Naive B cell (primary cell): ENCODE measurements at regions not wholly inside any gene's neighbourhood (a gene's known extent, or its start where the extent isn't known, plus 50 kb on each side); places are given as distances from the start of the nearest gene placed in this dataset.
"Not testable (repeated sequence)": the region's sequence is repeated elsewhere in the genome, so short reads cannot be mapped to it uniquely, and the experiment has no call there.

ENCODE experiments used
- ATAC-seq, 2 donors: fragments of 150-1000 bp; cut with Tn5 transposase; 2 replicates each; pipeline ENCODE4 v1.10.0; 2021; ENCODE audit warnings: low read depth in 2 of 2, mild to moderate bottlenecking in 2 of 2, moderate library complexity in 2 of 2
- DNase-seq: peaks from one replicate; pipeline ENCODE4 v3.0.0; 2022
- H3K27ac Mint-ChIP-seq, 6 donors: one replicate each; pipeline ENCODE4 v1.8.0; 2020 to 2022; ENCODE audit warnings: mild to moderate bottlenecking in 6 of 6, mixed read lengths in 6 of 6, moderate library complexity in 5 of 6, inconsistent platforms in 2 of 6
- H3K27me3 Mint-ChIP-seq, 3 donors: one replicate each; pipeline ENCODE4 v1.8.0; 2021 to 2022; ENCODE audit warnings: mixed read lengths in 3 of 3, mild to moderate bottlenecking in 1 of 3
- H3K36me3 Mint-ChIP-seq, 2 donors: one replicate each; pipeline ENCODE4 v1.8.0; 2020 to 2022; ENCODE audit warnings: mixed read lengths in 2 of 2, inconsistent platforms in 1 of 2, mild to moderate bottlenecking in 1 of 2
- H3K4me1 Mint-ChIP-seq, 3 donors: one replicate each; pipeline ENCODE4 v1.8.0; 2020 to 2022; ENCODE audit warnings: mixed read lengths in 3 of 3, inconsistent platforms in 1 of 3, mild to moderate bottlenecking in 1 of 3, moderate library complexity in 1 of 3
- H3K4me3 Mint-ChIP-seq, 8 donors: one replicate each; pipeline ENCODE4 v1.8.0; 2020 to 2022; ENCODE audit warnings: mild to moderate bottlenecking in 8 of 8, mixed read lengths in 8 of 8, moderate library complexity in 8 of 8, inconsistent platforms in 2 of 8
- H3K9me3 Mint-ChIP-seq, 7 donors: one replicate each; pipeline ENCODE4 v1.8.0; 2020 to 2022; ENCODE audit warnings: mixed read lengths in 7 of 7, mild to moderate bottlenecking in 5 of 7, inconsistent platforms in 2 of 7, moderate library complexity in 1 of 7

GRCh38 chr1:29557066-29557465 is 320.7 kb downstream of the PTPRU start:
- no peaks in the 10 kb centered on the region for H3K4me1 Mint-ChIP-seq
- no peak overlapping the region for H3K4me3 Mint-ChIP-seq
- peaks cover 0 to 4% (median 0%) of the 10 kb centered on the region in 3 donors for H3K27me3 Mint-ChIP-seq
- ATAC-seq (no peak), DNase-seq (no peak)
- H3K27ac Mint-ChIP-seq = no peak overlapping the region
- H3K9me3 Mint-ChIP-seq = peaks cover 0 to 3% (median 0%) of the 10 kb centered on the region in 7 donors
- no peaks in the 10 kb centered on the region for H3K36me3 Mint-ChIP-seq

GRCh38 chr1:29556657-29557056 is 320.3 kb downstream of the PTPRU start:
- ATAC-seq (no peak), DNase-seq (no peak)
- peaks cover 0 to 4% (median 0%) of the 10 kb centered on the region in 3 donors for H3K27me3 Mint-ChIP-seq
- H3K36me3 Mint-ChIP-seq = no peaks in the 10 kb centered on the region
- peak overlapping the region in 1 of 6 donors; percentile 33 for H3K27ac Mint-ChIP-seq
- H3K4me1 Mint-ChIP-seq = no peaks in the 10 kb centered on the region
- H3K4me3 Mint-ChIP-seq = no peak overlapping the region
- H3K9me3 Mint-ChIP-seq = peaks cover 0 to 3% (median 0%) of the 10 kb centered on the region in 7 donors

- H3K27ac Mint-ChIP-seq = no peak overlapping the region
- no peak overlapping the region for H3K4me3 Mint-ChIP-seq
- DNase-seq (no peak), ATAC-seq (no peak)
- H3K36me3 Mint-ChIP-seq = no peaks in the 10 kb centered on the region
- peaks cover 0 to 1% (median 0%) of the 10 kb centered on the region in 7 donors for H3K9me3 Mint-ChIP-seq
- peaks cover 0 to 3% (median 0%) of the 10 kb centered on the region in 3 donors for H3K27me3 Mint-ChIP-seq
- no peaks in the 10 kb centered on the region for H3K4me1 Mint-ChIP-seq
These were observed 318.8 kb downstream of the PTPRU start for GRCh38 chr1:29555043-29555620.

- no peaks in the 10 kb centered on the region for H3K36me3 Mint-ChIP-seq
- no peaks in the 10 kb centered on the region for H3K27me3 Mint-ChIP-seq
- ATAC-seq (no peak), DNase-seq (no peak)
- peaks cover 0 to 1% (median 0%) of the 10 kb centered on the region in 7 donors for H3K9me3 Mint-ChIP-seq
- no peak overlapping the region for H3K27ac Mint-ChIP-seq
- H3K4me3 Mint-ChIP-seq = no peak overlapping the region
- H3K4me1 Mint-ChIP-seq = no peaks in the 10 kb centered on the region
These were observed 318.0 kb downstream of the PTPRU start for GRCh38 chr1:29554208-29554778.

- no peaks in the 10 kb centered on the region for H3K27me3 Mint-ChIP-seq
These were observed 315.0 kb downstream of the PTPRU start for GRCh38 chr1:29551123-29551936.

GRCh38 chr1:29550119-29550841 is 314.0 kb downstream of the PTPRU start:
- no peak overlapping the region for H3K4me3 Mint-ChIP-seq

More at GRCh38 chr1:29551123-29551936, 315.0 kb downstream of the PTPRU start:
- H3K36me3 Mint-ChIP-seq = no peaks in the 10 kb centered on the region
- no peaks in the 10 kb centered on the region for H3K9me3 Mint-ChIP-seq
- no peak overlapping the region for H3K27ac Mint-ChIP-seq
- DNase-seq (no peak), ATAC-seq (no peak)
- no peaks in the 10 kb centered on the region for H3K4me1 Mint-ChIP-seq
- H3K4me3 Mint-ChIP-seq = no peak overlapping the region

GRCh38 chr1:29549728-29550118 is 313.4 kb downstream of the PTPRU start:
- H3K4me3 Mint-ChIP-seq, H3K4me1 Mint-ChIP-seq, H3K9me3 Mint-ChIP-seq, H3K27me3 Mint-ChIP-seq, DNase-seq, H3K27ac Mint-ChIP-seq, ATAC-seq, H3K36me3 Mint-ChIP-seq: not testable (repeated sequence)

More at GRCh38 chr1:29550119-29550841, 314.0 kb downstream of the PTPRU start:
- Mint-ChIP-seq H3K36me3 (no peaks in the 10 kb centered on the region), H3K27ac (no peak overlapping the region), H3K9me3 (no peaks in the 10 kb centered on the region), H3K4me1 (no peaks in the 10 kb centered on the region), H3K27me3 (peaks cover 0 to 4% (median 0%) of the 10 kb centered on the region in 3 donors)
- ATAC-seq = no peak
- DNase-seq = no peak

GRCh38 chr1:29549001-29549400 is 312.7 kb downstream of the PTPRU start:
- H3K27me3 Mint-ChIP-seq = peaks cover 0 to 4% (median 0%) of the 10 kb centered on the region in 3 donors
- H3K4me3 Mint-ChIP-seq = no peak overlapping the region
- no peaks in the 10 kb centered on the region for H3K4me1 Mint-ChIP-seq
- H3K36me3 Mint-ChIP-seq = no peaks in the 10 kb centered on the region
- DNase-seq (no peak), ATAC-seq (no peak)
- H3K9me3 Mint-ChIP-seq = no peaks in the 10 kb centered on the region
- no peak overlapping the region for H3K27ac Mint-ChIP-seq

GRCh38 chr1:29548091-29548490 is 311.8 kb downstream of the PTPRU start:
- no peak for ATAC-seq
- H3K36me3 Mint-ChIP-seq = no peaks in the 10 kb centered on the region
- no peaks in the 10 kb centered on the region for H3K9me3 Mint-ChIP-seq
- no peak overlapping the region for H3K27ac Mint-ChIP-seq
- H3K27me3 Mint-ChIP-seq = peaks cover 0 to 4% (median 0%) of the 10 kb centered on the region in 3 donors
- H3K4me3 Mint-ChIP-seq = no peak overlapping the region
- no peak for DNase-seq
- H3K4me1 Mint-ChIP-seq = no peaks in the 10 kb centered on the region

GRCh38 chr1:29547300-29547699 is 311.0 kb downstream of the PTPRU start:
- no peaks in the 10 kb centered on the region for H3K36me3 Mint-ChIP-seq
- no peaks in the 10 kb centered on the region for H3K4me1 Mint-ChIP-seq
- H3K9me3 Mint-ChIP-seq = peaks cover 0 to under 1% (median 0%) of the 10 kb centered on the region in 7 donors
- no peak overlapping the region for H3K4me3 Mint-ChIP-seq
- no peak for DNase-seq
- no peak overlapping the region for H3K27ac Mint-ChIP-seq
- ATAC-seq = no peak
- peaks cover 0 to 4% (median 0%) of the 10 kb centered on the region in 3 donors for H3K27me3 Mint-ChIP-seq

- no peaks in the 10 kb centered on the region for H3K4me1 Mint-ChIP-seq
- H3K27me3 Mint-ChIP-seq = peaks cover 0 to 4% (median 0%) of the 10 kb centered on the region in 3 donors
- no peak for ATAC-seq
These were observed 310.2 kb downstream of the PTPRU start for GRCh38 chr1:29546496-29546895.

GRCh38 chr1:29544406-29544805 is 308.1 kb downstream of the PTPRU start:
- H3K36me3 Mint-ChIP-seq = no peaks in the 10 kb centered on the region
- no peak overlapping the region for H3K27ac Mint-ChIP-seq
- H3K27me3 Mint-ChIP-seq = peaks cover 0 to 4% (median 0%) of the 10 kb centered on the region in 3 donors
- no peak for DNase-seq
- no peak for ATAC-seq
- H3K4me3 Mint-ChIP-seq = no peak overlapping the region
- no peaks in the 10 kb centered on the region for H3K4me1 Mint-ChIP-seq
- peaks cover 0 to 2% (median 0%) of the 10 kb centered on the region in 7 donors for H3K9me3 Mint-ChIP-seq

More at GRCh38 chr1:29546496-29546895, 310.2 kb downstream of the PTPRU start:
- no peaks in the 10 kb centered on the region for H3K36me3 Mint-ChIP-seq
- H3K27ac Mint-ChIP-seq = no peak overlapping the region
- no peak for DNase-seq
- no peak overlapping the region for H3K4me3 Mint-ChIP-seq
- H3K9me3 Mint-ChIP-seq = peaks cover 0 to 2% (median 0%) of the 10 kb centered on the region in 7 donors

- no peaks in the 10 kb centered on the region for H3K36me3 Mint-ChIP-seq
- ATAC-seq = no peak
- DNase-seq = no peak
- H3K4me1 Mint-ChIP-seq = no peaks in the 10 kb centered on the region
- H3K4me3 Mint-ChIP-seq = no peak overlapping the region
- peaks cover 0 to 2% (median 0%) of the 10 kb centered on the region in 7 donors for H3K9me3 Mint-ChIP-seq
- no peak overlapping the region for H3K27ac Mint-ChIP-seq
- peaks cover 0 to 4% (median 0%) of the 10 kb centered on the region in 3 donors for H3K27me3 Mint-ChIP-seq
These were observed 307.3 kb downstream of the PTPRU start for GRCh38 chr1:29543586-29543985.
